ENCODE measurements at regions not wholly inside any gene's neighbourhood (a gene's known extent, or its start where the extent isn't known, plus 50 kb on each side); places are given as distances from the start of the nearest gene placed in this dataset.

GRCh38 chr6:133173276-133173675, 67.9 kb upstream of the EYA4 start:
- H3K36me3 ChIP-seq (ENCODE audit: control insufficient read depth, insufficient read depth, low read length): no peaks in the 10 kb centered on the region
- no peaks in the 10 kb centered on the region for H3K27me3 ChIP-seq (ENCODE audit: control insufficient read depth, insufficient read depth, low read length)
- no peak overlapping the region for H3K4me3 ChIP-seq (ENCODE audit: low read depth, low read length)
- 50% methylated on average over 1 of the region's 4 CpGs for WGBS (ENCODE audit: insufficient coverage)
- peaks cover 9% of the 10 kb centered on the region for H3K9me3 ChIP-seq (ENCODE audit: control insufficient read depth, insufficient read depth, low read length)
- H3K27ac ChIP-seq (ENCODE audit: low read depth, low read length): no peak overlapping the region
- H3K4me1 ChIP-seq (ENCODE audit: control insufficient read depth, insufficient read depth, low read length): no peaks in the 10 kb centered on the region
- no peak for DNase-seq (ENCODE audit: low read depth in 4 of 6, low spot score in 6 of 6)

GRCh38 chr6:133179481-133179880, 61.7 kb upstream of the EYA4 start:
- peak in 3 of 6 donors; percentile 29 to 72 (median 40) for DNase-seq (ENCODE audit: low read depth in 4 of 6, low spot score in 6 of 6)
- no peaks in the 10 kb centered on the region for H3K36me3 ChIP-seq (ENCODE audit: control insufficient read depth, insufficient read depth, low read length)
- no peaks in the 10 kb centered on the region for H3K27me3 ChIP-seq (ENCODE audit: control insufficient read depth, insufficient read depth, low read length)
- H3K4me1 ChIP-seq (ENCODE audit: control insufficient read depth, insufficient read depth, low read length): no peaks in the 10 kb centered on the region
- H3K9me3 ChIP-seq (ENCODE audit: control insufficient read depth, insufficient read depth, low read length): no peaks in the 10 kb centered on the region
- H3K4me3 ChIP-seq (ENCODE audit: low read depth, low read length): no peak overlapping the region
- H3K27ac ChIP-seq (ENCODE audit: low read depth, low read length): no peak overlapping the region

- no peak overlapping the region for H3K4me3 ChIP-seq (ENCODE audit: low read depth, low read length)
- H3K27me3 ChIP-seq (ENCODE audit: control insufficient read depth, insufficient read depth, low read length): no peaks in the 10 kb centered on the region
- no peak overlapping the region for H3K27ac ChIP-seq (ENCODE audit: low read depth, low read length)
- H3K4me1 ChIP-seq (ENCODE audit: control insufficient read depth, insufficient read depth, low read length): no peaks in the 10 kb centered on the region
- H3K36me3 ChIP-seq (ENCODE audit: control insufficient read depth, insufficient read depth, low read length): no peaks in the 10 kb centered on the region
- DNase-seq (ENCODE audit: low read depth in 4 of 6, low spot score in 6 of 6): no peak
- no peaks in the 10 kb centered on the region for H3K9me3 ChIP-seq (ENCODE audit: control insufficient read depth, insufficient read depth, low read length)
- no CpG with 5 or more reads among the region's 2 CpGs for WGBS (ENCODE audit: insufficient coverage)
Measured at GRCh38 chr6:133183691-133184090, 57.5 kb upstream of the EYA4 start.

- Histone ChIP-seq H3K9me3 (ENCODE audit: control insufficient read depth, insufficient read depth, low read length) (no peaks in the 10 kb centered on the region), H3K4me1 (ENCODE audit: control insufficient read depth, insufficient read depth, low read length) (no peaks in the 10 kb centered on the region), H3K27ac (ENCODE audit: low read depth, low read length) (no peak overlapping the region), H3K36me3 (ENCODE audit: control insufficient read depth, insufficient read depth, low read length) (no peaks in the 10 kb centered on the region), H3K27me3 (ENCODE audit: control insufficient read depth, insufficient read depth, low read length) (no peaks in the 10 kb centered on the region), H3K4me3 (ENCODE audit: low read depth, low read length) (no peak overlapping the region)
- DNase-seq (ENCODE audit: low read depth in 4 of 6, low spot score in 6 of 6): peak in 2 of 6 donors; percentile 35 to 73
- WGBS (ENCODE audit: insufficient coverage): no CpG with 5 or more reads among the region's 2 CpGs
Measured at GRCh38 chr6:133184798-133185372, 56.3 kb upstream of the EYA4 start.

GRCh38 chr6:133185731-133186130, 55.4 kb upstream of the EYA4 start:
- Histone ChIP-seq H3K4me3 (ENCODE audit: low read depth, low read length) (no peak overlapping the region), H3K4me1 (ENCODE audit: control insufficient read depth, insufficient read depth, low read length) (no peaks in the 10 kb centered on the region), H3K27me3 (ENCODE audit: control insufficient read depth, insufficient read depth, low read length) (no peaks in the 10 kb centered on the region), H3K27ac (ENCODE audit: low read depth, low read length) (no peak overlapping the region), H3K36me3 (ENCODE audit: control insufficient read depth, insufficient read depth, low read length) (no peaks in the 10 kb centered on the region), H3K9me3 (ENCODE audit: control insufficient read depth, insufficient read depth, low read length) (no peaks in the 10 kb centered on the region)
- no peak for DNase-seq (ENCODE audit: low read depth in 4 of 6, low spot score in 6 of 6)
- no CpG with 5 or more reads among the region's 4 CpGs for WGBS (ENCODE audit: insufficient coverage)

- WGBS (ENCODE audit: insufficient coverage): no CpG with 5 or more reads among the region's 2 CpGs
- H3K4me1 ChIP-seq (ENCODE audit: control insufficient read depth, insufficient read depth, low read length): no peaks in the 10 kb centered on the region
Measured at GRCh38 chr6:133187114-133187513, 54.0 kb upstream of the EYA4 start.

GRCh38 chr6:133187657-133188453, 53.3 kb upstream of the EYA4 start:
- no peaks in the 10 kb centered on the region for H3K4me1 ChIP-seq (ENCODE audit: control insufficient read depth, insufficient read depth, low read length)
- no peaks in the 10 kb centered on the region for H3K9me3 ChIP-seq (ENCODE audit: control insufficient read depth, insufficient read depth, low read length)
- no peak for DNase-seq (ENCODE audit: low read depth in 4 of 6, low spot score in 6 of 6)
- H3K36me3 ChIP-seq (ENCODE audit: control insufficient read depth, insufficient read depth, low read length): no peaks in the 10 kb centered on the region
- H3K27ac ChIP-seq (ENCODE audit: low read depth, low read length): no peak overlapping the region
- no CpG with 5 or more reads among the region's 2 CpGs for WGBS (ENCODE audit: insufficient coverage)
- H3K4me3 ChIP-seq (ENCODE audit: low read depth, low read length): no peak overlapping the region
- H3K27me3 ChIP-seq (ENCODE audit: control insufficient read depth, insufficient read depth, low read length): no peaks in the 10 kb centered on the region

More at GRCh38 chr6:133187114-133187513, 54.0 kb upstream of the EYA4 start:
- no peak for DNase-seq (ENCODE audit: low read depth in 4 of 6, low spot score in 6 of 6)
- no peaks in the 10 kb centered on the region for H3K27me3 ChIP-seq (ENCODE audit: control insufficient read depth, insufficient read depth, low read length)
- H3K27ac ChIP-seq (ENCODE audit: low read depth, low read length): no peak overlapping the region
- no peak overlapping the region for H3K4me3 ChIP-seq (ENCODE audit: low read depth, low read length)
- H3K9me3 ChIP-seq (ENCODE audit: control insufficient read depth, insufficient read depth, low read length): no peaks in the 10 kb centered on the region
- H3K36me3 ChIP-seq (ENCODE audit: control insufficient read depth, insufficient read depth, low read length): no peaks in the 10 kb centered on the region

GRCh38 chr6:133190912-133191311, 50.2 kb upstream of the EYA4 start:
- Histone ChIP-seq H3K9me3 (ENCODE audit: control insufficient read depth, insufficient read depth, low read length) (no peaks in the 10 kb centered on the region), H3K27me3 (ENCODE audit: control insufficient read depth, insufficient read depth, low read length) (no peaks in the 10 kb centered on the region), H3K4me3 (ENCODE audit: low read depth, low read length) (no peak overlapping the region), H3K36me3 (ENCODE audit: control insufficient read depth, insufficient read depth, low read length) (no peaks in the 10 kb centered on the region), H3K4me1 (ENCODE audit: control insufficient read depth, insufficient read depth, low read length) (no peaks in the 10 kb centered on the region), H3K27ac (ENCODE audit: low read depth, low read length) (peak overlapping the region; percentile 2)
- 63% methylated on average over 3 of the region's 3 CpGs for WGBS (ENCODE audit: insufficient coverage)
- DNase-seq (ENCODE audit: low read depth in 4 of 6, low spot score in 6 of 6): no peak

GRCh38 chr6:133191323-133191722, 49.8 kb upstream of the EYA4 start:
- H3K4me3 ChIP-seq (ENCODE audit: low read depth, low read length): no peak overlapping the region
- peak overlapping the region; percentile 2 for H3K27ac ChIP-seq (ENCODE audit: low read depth, low read length)
- H3K36me3 ChIP-seq (ENCODE audit: control insufficient read depth, insufficient read depth, low read length): no peaks in the 10 kb centered on the region
- no peaks in the 10 kb centered on the region for H3K4me1 ChIP-seq (ENCODE audit: control insufficient read depth, insufficient read depth, low read length)
- H3K27me3 ChIP-seq (ENCODE audit: control insufficient read depth, insufficient read depth, low read length): no peaks in the 10 kb centered on the region
- WGBS (ENCODE audit: insufficient coverage): no CpG with 5 or more reads among the region's 2 CpGs
- no peaks in the 10 kb centered on the region for H3K9me3 ChIP-seq (ENCODE audit: control insufficient read depth, insufficient read depth, low read length)
- peak in 1 of 6 donors; percentile 36 for DNase-seq (ENCODE audit: low read depth in 4 of 6, low spot score in 6 of 6)
